HL-60 (cell line): ENCODE measurements at regions not wholly inside any gene's neighbourhood (a gene's known extent, or its start where the extent isn't known, plus 50 kb on each side); places are given as distances from the start of the nearest gene placed in this dataset.
"Not testable (repeated sequence)": the region's sequence is repeated elsewhere in the genome, so short reads cannot be mapped to it uniquely, and the experiment has no call there.

Source experiments
- DNase-seq, 2 experiments: peaks; one replicate each; pipeline ENCODE4 v3.0.0-alpha.2; 2010 to 2020; ENCODE audit warnings: low read depth in 1 of 2, low spot score in 1 of 2
- H3K27ac ChIP-seq: fragments of 250-450 bp; sonication (Bioruptor Pico); replicated peaks from 2 replicates; pipeline ENCODE4 v1.5.1; 2020; ENCODE audit warnings: mild to moderate bottlenecking, moderate library complexity
- H3K27me3 ChIP-seq: fragments of 250-450 bp; sonication (Bioruptor Pico); 2 replicates; pipeline ENCODE4 v1.5.1; 2021; ENCODE audit warnings: mild to moderate bottlenecking, moderate library complexity; ENCODE audit not compliant: insufficient read depth, poor library complexity, severe bottlenecking
- H3K4me3 ChIP-seq: replicated peaks from 2 replicates; pipeline ENCODE4 v1.5.1; 2011; ENCODE audit warnings: mild to moderate bottlenecking, control low read depth, low read length; ENCODE audit not compliant: insufficient read depth
- GABPA ChIP-seq: IDR thresholded peaks from 2 replicates; pipeline ENCODE4 v1.6.1; 2012; ENCODE audit warnings: low read depth
- POLR2AphosphoS5 ChIP-seq: IDR thresholded peaks from 2 replicates; pipeline ENCODE4 v1.6.1; 2012; ENCODE audit warnings: low read depth
- SPI1 ChIP-seq: IDR thresholded peaks from 2 replicates; pipeline ENCODE4 v1.6.1; 2012; ENCODE audit warnings: low read depth, mild to moderate bottlenecking, borderline replicate concordance
- TF ChIP-seq, protein P1 (sequence below): IDR thresholded peaks from one replicate; pipeline ENCODE4 v1.5.1; 2011; ENCODE audit warnings: low read length, control low read depth, inconsistent platforms; ENCODE audit not compliant: insufficient read depth
- TF ChIP-seq, protein P2 (sequence below): IDR thresholded peaks from 2 replicates; pipeline ENCODE4 v1.6.1; 2012; ENCODE audit warnings: low read depth; ENCODE audit not compliant: insufficient replicate concordance

DNA sequence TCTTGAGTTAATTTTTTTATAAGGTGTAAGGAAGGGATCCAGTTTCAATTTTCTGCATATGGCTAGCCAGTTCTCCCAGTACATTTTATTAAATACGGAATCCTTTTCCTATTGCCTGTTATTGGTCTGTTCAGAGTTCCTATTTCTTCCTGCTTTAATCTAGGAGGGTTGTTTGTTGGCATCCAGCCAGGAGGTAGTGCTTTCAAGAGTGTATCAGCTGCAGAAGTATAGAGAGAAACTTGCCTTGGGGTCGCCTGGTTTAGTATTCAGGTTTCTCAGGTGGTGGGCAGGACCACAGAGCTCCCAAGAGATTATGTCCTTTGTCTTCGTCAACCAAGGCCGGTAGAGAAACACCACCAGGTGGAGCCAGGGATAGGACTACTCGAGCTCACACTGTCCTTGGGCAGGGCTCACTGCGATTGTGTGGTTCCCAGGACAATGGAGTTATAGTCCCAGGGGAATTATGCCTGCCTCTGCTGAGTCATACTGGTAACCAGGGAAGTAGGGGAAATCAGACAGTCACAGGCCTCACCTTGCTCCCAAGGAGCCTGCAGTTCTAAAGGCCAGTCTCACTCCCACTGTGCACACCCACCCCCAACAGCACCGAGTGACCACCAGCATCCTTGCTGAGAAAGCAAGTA, 168.1 kb downstream of the VSIG4 start:
- Histone ChIP-seq H3K27me3 (no peaks in the 10 kb centered on the region), H3K27ac (no peak overlapping the region), H3K4me3 (no peak overlapping the region)
- TF ChIP-seq, protein P1, sequence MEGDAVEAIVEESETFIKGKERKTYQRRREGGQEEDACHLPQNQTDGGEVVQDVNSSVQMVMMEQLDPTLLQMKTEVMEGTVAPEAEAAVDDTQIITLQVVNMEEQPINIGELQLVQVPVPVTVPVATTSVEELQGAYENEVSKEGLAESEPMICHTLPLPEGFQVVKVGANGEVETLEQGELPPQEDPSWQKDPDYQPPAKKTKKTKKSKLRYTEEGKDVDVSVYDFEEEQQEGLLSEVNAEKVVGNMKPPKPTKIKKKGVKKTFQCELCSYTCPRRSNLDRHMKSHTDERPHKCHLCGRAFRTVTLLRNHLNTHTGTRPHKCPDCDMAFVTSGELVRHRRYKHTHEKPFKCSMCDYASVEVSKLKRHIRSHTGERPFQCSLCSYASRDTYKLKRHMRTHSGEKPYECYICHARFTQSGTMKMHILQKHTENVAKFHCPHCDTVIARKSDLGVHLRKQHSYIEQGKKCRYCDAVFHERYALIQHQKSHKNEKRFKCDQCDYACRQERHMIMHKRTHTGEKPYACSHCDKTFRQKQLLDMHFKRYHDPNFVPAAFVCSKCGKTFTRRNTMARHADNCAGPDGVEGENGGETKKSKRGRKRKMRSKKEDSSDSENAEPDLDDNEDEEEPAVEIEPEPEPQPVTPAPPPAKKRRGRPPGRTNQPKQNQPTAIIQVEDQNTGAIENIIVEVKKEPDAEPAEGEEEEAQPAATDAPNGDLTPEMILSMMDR = no peak
- no peak for TF ChIP-seq SPI1
- no peak for TF ChIP-seq GABPA
- TF ChIP-seq POLR2AphosphoS5 = no peak
- TF ChIP-seq, protein P2, sequence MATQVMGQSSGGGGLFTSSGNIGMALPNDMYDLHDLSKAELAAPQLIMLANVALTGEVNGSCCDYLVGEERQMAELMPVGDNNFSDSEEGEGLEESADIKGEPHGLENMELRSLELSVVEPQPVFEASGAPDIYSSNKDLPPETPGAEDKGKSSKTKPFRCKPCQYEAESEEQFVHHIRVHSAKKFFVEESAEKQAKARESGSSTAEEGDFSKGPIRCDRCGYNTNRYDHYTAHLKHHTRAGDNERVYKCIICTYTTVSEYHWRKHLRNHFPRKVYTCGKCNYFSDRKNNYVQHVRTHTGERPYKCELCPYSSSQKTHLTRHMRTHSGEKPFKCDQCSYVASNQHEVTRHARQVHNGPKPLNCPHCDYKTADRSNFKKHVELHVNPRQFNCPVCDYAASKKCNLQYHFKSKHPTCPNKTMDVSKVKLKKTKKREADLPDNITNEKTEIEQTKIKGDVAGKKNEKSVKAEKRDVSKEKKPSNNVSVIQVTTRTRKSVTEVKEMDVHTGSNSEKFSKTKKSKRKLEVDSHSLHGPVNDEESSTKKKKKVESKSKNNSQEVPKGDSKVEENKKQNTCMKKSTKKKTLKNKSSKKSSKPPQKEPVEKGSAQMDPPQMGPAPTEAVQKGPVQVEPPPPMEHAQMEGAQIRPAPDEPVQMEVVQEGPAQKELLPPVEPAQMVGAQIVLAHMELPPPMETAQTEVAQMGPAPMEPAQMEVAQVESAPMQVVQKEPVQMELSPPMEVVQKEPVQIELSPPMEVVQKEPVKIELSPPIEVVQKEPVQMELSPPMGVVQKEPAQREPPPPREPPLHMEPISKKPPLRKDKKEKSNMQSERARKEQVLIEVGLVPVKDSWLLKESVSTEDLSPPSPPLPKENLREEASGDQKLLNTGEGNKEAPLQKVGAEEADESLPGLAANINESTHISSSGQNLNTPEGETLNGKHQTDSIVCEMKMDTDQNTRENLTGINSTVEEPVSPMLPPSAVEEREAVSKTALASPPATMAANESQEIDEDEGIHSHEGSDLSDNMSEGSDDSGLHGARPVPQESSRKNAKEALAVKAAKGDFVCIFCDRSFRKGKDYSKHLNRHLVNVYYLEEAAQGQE = no peak
- DNase-seq = peak in 1 of 2 experiments; percentile 49

DNA sequence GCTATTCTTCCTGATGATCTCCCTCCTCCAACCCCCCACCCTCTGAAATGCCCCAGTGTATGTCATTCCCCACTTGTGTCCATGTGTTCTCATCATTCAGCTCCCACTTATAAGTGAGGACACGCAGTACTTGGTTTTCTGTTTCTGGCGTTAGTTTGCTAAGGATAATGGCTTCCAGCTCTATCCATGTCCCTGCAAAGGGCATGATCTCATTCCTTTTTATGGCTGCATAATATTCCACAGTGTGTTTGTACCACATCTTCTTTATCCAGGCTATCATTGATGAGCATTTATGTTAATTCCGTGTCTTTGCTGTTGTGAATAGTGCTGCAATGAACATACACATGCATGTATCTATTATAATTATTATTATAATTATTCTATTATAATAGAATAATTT, 169.3 kb downstream of the VSIG4 start:
- H3K27ac ChIP-seq, DNase-seq, H3K27me3 ChIP-seq, H3K4me3 ChIP-seq: not testable (repeated sequence)

DNA sequence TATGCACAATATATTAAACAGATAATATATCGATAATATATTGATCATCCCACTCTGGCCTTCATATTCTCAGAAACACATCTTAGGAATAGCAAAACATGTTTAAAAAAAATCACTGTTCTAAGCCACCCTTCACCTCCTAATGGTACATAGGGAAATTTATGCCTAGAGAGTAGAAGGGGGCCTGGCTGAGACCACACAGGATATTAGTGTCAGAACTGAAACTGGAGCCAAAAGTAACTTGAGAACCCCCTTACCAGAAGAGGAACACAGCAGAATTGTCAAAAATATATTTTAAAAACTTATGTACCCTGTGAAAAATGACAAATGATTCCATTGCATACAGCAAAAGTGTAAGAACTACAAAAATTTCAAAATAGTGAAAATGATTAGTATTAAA, 173.1 kb downstream of the VSIG4 start:
- DNase-seq = no peak
- H3K27ac ChIP-seq = no peak overlapping the region
- no peak overlapping the region for H3K4me3 ChIP-seq
- no peaks in the 10 kb centered on the region for H3K27me3 ChIP-seq
- TF ChIP-seq SPI1 (no peak), GABPA (no peak)

DNA sequence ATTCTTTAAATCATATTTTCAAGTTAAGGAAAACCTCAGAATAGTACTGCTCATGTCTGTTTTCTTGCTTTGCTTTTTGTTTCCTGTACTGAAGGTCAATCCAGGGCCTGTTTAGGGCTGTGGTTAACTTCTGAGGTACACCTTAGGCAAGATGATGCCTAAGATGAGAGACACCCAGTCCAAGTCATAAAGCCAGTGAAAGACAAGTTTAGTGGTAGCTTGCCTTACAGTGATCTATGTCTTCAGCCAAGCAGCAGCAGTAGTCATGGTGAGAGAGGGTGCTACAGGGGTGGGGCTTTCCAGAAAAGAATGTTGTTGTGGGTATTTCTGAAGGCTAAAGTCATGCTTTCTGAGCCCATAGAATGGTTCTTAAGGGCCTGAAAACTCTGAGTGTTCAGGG, 173.7 kb downstream of the VSIG4 start:
- TF ChIP-seq, protein P2 = no peak
- no peak for TF ChIP-seq POLR2AphosphoS5
- no peak for TF ChIP-seq SPI1
- TF ChIP-seq GABPA = no peak
- TF ChIP-seq, protein P1 = no peak
- DNase-seq = no peak
- Histone ChIP-seq H3K27ac (no peak overlapping the region), H3K27me3 (no peaks in the 10 kb centered on the region), H3K4me3 (no peak overlapping the region)

DNA sequence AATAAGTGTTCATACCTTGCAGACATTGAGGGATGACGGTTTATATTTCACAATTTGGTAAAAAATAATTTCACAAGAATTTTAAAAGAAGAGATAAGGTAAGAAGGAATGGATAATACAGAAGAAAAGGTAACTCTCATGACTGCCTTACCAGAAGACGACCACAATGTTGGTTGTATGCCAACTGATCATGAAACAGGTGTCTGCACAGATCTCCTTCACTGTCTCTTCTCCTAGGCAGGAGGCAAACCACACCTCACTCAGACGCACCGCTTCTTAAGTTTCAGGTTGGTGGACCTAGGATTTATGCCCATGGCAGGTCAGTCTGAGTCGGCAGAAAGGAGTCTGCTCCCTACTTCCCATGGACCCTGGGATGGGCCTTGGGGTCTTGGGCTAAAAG, 177.2 kb downstream of the VSIG4 start:
- no peak for DNase-seq
- H3K27ac ChIP-seq = no peak overlapping the region
- no peaks in the 10 kb centered on the region for H3K27me3 ChIP-seq
- TF ChIP-seq, protein P1 = no peak
- TF ChIP-seq GABPA (no peak), SPI1 (no peak), POLR2AphosphoS5 (no peak)
- TF ChIP-seq, protein P2 = no peak
- no peak overlapping the region for H3K4me3 ChIP-seq
